Astrocyte of the cerebellum (primary cell): ENCODE measurements at regions not wholly inside any gene's neighbourhood (a gene's known extent, or its start where the extent isn't known, plus 50 kb on each side); places are given as distances from the start of the nearest gene placed in this dataset.

Experiments
- DNase-seq: peaks from one replicate; pipeline ENCODE4 v3.0.0-alpha.2; 2011; ENCODE audit warnings: low read depth
- H3K4me3 ChIP-seq: 2 replicates; pipeline ENCODE4 v1.5.1; 2011; ENCODE audit warnings: mild to moderate bottlenecking, low read depth, low read length, moderate library complexity
- CTCF ChIP-seq: IDR thresholded peaks from 2 replicates; pipeline ENCODE4 v1.5.1; 2012; ENCODE audit warnings: low read length, low read depth, moderate library complexity, mild to moderate bottlenecking; ENCODE audit errors: missing control alignments
- in situ Hi-C: cut with HindIII; loops from 2 replicates; pipeline ENCODE4 v1.10.0; 2017; ENCODE audit warnings: low sequenced_read_pairs

- DNase-seq, result no peak
- H3K4me3 ChIP-seq, result no peak overlapping the region
- in situ Hi-C loops, result no loop called here
- TF ChIP-seq CTCF, result no peak
Observed at GRCh38 chr5:28463728-28464127, 1425.3 kb upstream of the CDH9 start.

GRCh38 chr5:28451483-28451882 is 1413.1 kb upstream of the CDH9 start:
- H3K4me3 ChIP-seq, result no peak overlapping the region
- in situ Hi-C loops, result no loop called here
- no peak for DNase-seq
- no peak for TF ChIP-seq CTCF

GRCh38 chr5:28450997-28451396 is 1412.6 kb upstream of the CDH9 start:
- no peak overlapping the region for H3K4me3 ChIP-seq
- in situ Hi-C loops, result no loop called here
- no peak for DNase-seq
- no peak for TF ChIP-seq CTCF

- TF ChIP-seq CTCF, result no peak
- in situ Hi-C loops, result no loop called here
- H3K4me3 ChIP-seq, result no peak overlapping the region
- no peak for DNase-seq
Observed at GRCh38 chr5:28448791-28449190, 1410.4 kb upstream of the CDH9 start.

GRCh38 chr5:28430565-28431178 is 1392.3 kb upstream of the CDH9 start:
- no peak for DNase-seq
- in situ Hi-C loops, result no loop called here
- TF ChIP-seq CTCF, result no peak
- H3K4me3 ChIP-seq, result no peak overlapping the region

GRCh38 chr5:28421141-28421540 is 1382.8 kb upstream of the CDH9 start:
- H3K4me3 ChIP-seq, result no peak overlapping the region
- DNase-seq, result no peak
- in situ Hi-C loops, result no loop called here
- TF ChIP-seq CTCF, result no peak
